HG02588 (cell line): ENCODE measurements at regions not wholly inside any gene's neighbourhood (a gene's known extent, or its start where the extent isn't known, plus 50 kb on each side); places are given as distances from the start of the nearest gene placed in this dataset.

Experiments used
- ATAC-seq: cut with Tn5 transposase; IDR thresholded peaks from one replicate; pipeline ENCODE4 v1.9.1; 2021; ENCODE audit warnings: mild to moderate bottlenecking, moderate library complexity; ENCODE audit not compliant: unreplicated experiment

DNA sequence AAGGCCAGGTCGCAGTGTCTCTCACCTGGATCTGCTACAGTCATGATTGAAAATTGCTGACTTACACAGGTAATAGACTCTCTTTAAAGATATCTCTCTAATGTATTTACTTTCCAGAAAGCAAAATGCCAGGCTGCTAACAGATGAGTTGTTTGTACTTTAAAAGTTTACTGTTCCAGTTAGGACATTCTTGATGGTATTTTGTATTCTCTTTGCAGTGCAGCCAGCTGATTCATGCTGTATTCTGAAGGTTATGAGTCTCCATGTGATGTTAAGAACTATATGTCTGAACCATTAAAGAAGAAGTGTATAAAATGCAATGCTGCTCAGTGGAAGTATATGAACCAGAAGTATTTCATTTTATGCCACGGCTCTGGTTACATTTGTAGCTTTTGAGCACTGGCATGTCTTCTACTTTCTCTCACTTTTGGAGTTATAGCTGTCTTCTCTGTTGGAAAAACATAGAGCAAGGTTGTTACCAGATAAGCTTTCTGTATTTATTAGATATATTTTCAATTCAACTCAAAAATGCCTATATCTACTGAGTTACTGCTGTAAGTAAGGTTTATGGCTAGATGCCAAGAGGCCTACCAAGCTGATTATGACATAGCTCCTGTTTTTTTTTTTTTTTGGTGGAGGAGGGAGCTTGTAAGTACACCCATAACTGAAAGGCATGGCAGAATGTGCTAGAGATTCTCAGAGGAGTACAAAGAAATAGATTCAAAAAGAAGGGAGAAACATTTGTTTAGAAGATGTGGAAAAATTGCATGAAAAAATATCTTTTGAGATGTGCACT is 130.5 kb upstream of the MAN1A1 start:
- ATAC-seq, result no peak

- peak; percentile 81 for ATAC-seq
Measured at GRCh38 chr6:119476554-119476953, 127.0 kb upstream of the MAN1A1 start.

- no peak for ATAC-seq
Measured at GRCh38 chr6:119476024-119476423, 126.5 kb upstream of the MAN1A1 start.

- peak; percentile 52 for ATAC-seq
Measured at GRCh38 chr6:119470893-119471542, 121.5 kb upstream of the MAN1A1 start.

DNA sequence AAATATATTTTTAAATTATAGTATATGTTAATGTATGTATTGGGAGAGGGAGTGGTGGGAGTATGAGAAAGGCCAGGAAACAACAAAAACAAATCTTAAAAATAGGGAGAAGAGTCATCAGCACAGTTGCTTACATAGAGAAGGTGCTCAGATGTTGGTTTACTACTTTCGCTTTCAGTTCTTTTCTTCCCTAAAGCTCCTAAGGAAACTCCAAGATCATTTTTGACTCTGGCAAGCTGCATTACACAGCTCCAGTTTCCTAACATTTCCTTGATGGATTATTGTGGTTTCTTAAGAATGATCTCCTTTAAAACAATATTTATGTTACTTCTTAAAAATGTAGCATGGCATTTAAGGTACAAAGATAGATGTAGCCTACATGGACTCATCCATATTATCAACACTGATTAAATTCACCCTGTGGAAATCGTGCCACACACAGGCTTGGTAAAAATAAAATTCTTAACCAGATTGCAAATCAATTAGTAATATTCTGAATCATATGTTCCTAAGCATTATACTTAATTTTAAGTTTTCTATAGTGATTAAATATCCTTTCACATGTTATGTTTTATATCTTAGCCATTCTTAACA is 118.0 kb upstream of the MAN1A1 start:
- no peak for ATAC-seq

DNA sequence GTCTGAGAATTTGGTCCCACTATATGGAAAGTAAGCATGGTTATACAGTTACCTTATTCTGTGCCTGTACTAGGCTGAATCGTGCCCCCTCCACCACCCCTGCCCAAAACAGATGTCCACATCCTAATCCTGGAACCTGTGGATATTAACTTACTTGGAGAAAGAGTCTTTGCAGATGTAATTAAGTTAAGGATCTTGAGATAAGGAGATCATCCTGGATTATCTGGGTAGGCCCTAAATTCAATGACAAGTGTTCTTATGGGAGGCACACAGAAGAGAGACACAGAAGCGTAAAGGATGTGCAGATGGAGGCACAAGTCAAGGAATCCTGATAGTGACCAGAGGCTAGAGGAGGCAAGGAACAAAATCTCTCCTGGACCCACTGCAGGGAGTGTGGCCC is 116.7 kb upstream of the MAN1A1 start:
- ATAC-seq, result no peak

- ATAC-seq, result peak; percentile 77
Measured at GRCh38 chr6:119463081-119463626, 113.6 kb upstream of the MAN1A1 start.

- ATAC-seq, result no peak
Measured at GRCh38 chr6:119461187-119461586, 111.6 kb upstream of the MAN1A1 start.

- peak; percentile 72 for ATAC-seq
Measured at GRCh38 chr6:119459207-119459974, 109.8 kb upstream of the MAN1A1 start.

DNA sequence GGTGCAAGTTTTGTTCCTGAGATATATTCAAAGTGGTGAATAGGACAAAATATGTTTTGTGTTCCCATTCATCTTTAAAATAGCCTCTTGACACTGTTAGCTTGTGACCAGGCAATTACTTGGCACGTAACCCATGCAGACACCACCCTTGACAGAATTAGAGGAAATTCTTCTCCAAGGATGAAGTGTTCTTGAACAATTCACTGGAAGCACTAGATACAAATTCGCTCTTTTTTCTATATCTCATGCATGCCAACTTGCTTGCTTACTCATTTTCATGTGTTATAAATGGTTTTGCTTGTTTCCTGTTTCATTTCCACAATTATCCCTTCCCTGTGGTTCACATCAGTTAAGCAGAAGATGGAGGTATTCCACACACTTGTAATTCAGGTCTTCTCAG is 105.2 kb upstream of the MAN1A1 start:
- ATAC-seq, result no peak

GRCh38 chr6:119453242-119454200 is 104.0 kb upstream of the MAN1A1 start:
- no peak for ATAC-seq

DNA sequence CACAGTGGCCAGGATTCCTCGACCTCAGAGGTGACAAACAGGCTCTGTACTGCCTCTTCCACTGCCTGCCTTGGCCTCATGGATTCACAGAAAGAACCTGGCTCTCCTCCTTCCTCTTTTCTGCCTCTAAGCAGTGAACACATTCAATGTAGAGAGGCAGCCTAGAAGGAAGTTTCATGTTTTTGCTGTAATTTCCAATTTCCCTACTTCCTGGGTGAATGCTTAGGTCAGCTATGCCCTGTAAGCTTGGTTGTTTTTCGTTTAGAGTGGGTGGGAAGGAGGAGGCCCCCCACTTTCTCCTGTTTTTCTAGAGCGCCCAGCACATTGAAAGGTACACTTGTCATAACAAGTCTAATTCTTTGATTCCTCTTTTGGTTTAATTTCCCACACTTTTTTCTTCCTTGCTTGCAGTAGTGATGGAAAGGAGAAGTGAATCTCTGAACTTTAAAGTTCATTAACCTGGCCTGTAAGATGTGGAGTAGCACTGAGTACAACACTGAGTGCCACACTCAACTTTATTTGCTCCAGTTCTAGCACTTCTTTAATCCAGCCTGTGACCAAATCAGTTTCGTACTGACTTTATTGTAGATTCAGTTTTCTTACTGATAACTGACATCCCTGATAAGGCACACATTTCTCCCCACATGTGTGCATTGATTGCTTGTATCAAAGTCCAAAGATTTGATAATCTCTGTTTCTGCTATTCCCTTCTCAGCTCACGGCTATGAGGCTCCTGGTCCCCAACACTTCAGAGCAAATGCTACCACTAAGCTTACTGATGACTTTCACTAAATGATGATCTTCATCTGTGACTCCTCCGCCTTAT is 100.0 kb upstream of the MAN1A1 start:
- no peak for ATAC-seq

- ATAC-seq, result no peak
Measured at GRCh38 chr6:119447921-119448320, 98.4 kb upstream of the MAN1A1 start.

- ATAC-seq, result no peak
Measured at GRCh38 chr6:119446609-119447008, 97.0 kb upstream of the MAN1A1 start.

- peak; percentile 38 for ATAC-seq
Measured at GRCh38 chr6:119446115-119446554, 96.6 kb upstream of the MAN1A1 start.

DNA sequence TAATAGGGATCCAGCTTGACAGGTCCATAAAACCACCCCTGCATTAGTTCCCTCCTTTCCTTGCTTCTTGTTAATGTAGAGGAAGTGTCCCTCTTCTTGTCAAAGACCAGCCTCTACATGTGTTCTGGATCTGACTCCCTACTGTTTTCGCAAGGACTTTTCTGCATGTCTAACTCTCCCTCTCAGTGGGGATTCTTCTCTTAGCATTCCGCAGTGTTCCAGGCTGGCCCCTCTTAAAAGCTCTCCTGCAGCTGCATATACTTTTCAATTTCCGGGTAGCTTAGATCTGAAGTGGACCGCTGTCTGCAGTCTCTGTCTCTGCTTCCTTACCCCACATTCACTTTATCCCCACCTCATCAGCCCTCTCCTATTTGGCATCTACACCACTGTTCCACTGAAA is 96.1 kb upstream of the MAN1A1 start:
- no peak for ATAC-seq

DNA sequence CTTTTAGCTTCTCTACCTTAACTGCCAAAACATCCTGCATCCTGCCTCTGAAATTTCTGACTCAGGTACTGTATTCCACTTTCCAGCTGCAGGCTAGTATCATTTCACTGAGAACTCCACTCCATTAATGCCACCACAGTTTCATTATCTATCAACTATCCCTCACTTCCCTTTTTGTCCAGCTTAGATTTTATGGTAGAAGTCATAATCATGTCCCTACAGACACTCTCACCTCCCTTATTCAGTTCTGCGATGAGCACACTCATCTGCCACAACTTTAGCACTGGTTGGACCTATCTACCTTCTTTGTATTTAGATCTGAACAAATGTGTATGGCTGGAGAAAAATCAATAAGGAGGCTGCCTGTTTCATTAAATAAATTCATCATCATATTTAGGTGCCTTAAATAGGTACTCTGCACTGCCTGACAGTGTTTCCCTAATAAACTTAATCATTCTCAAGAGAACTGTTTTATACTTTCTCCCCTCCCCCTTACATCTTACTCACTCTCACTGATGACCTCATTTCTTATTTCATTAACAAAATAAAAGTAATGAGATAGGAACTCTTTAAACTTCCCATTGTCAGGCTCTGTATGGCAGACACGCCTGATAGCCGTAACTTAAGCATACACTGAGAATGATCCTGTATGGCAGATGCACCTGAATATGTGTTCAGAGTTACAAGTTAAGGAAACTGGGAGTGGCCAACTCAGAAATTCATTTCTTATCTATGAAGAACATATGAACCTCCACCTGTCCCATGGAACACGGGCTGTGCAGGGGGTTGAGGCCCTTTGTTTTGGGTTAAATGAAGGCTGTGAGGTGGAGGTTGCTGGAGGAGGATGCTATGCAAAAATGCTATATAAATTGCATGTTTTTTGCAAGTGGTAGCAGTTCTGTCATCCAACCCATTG is 95.3 kb upstream of the MAN1A1 start:
- ATAC-seq, result peak; percentile 62
